ENCODE measurements at regions not wholly inside any gene's neighbourhood (a gene's known extent, or its start where the extent isn't known, plus 50 kb on each side); places are given as distances from the start of the nearest gene placed in this dataset.

DNA sequence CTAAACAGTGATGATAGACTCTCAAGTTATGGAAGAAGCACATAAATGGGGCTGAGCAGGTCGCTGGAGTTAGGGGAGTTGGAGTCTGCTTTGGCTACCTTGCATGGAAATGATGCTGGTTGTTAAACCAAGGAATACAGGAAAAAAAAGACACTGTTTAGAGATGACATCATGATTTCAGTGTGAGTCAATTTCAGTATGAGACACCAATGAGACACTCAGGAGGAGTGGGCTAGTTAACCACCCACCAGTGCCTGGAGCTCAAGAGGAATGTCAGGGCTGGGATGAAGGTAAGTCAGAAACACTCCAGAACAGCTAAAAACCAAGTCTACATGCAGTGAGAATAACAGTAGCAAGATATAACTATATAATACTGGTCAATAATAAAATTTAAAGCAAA is 303.6 kb downstream of the SOX11 start:
- TF ChIP-seq POLR2AphosphoS5 (IDR thresholded peaks at IDR 0.05; ENCODE audit: low read depth, low read length) (no peak), FOXP2 (optimal IDR thresholded peaks at IDR 0.05; ENCODE audit: borderline replicate concordance, extremely low read depth, extremely low read length, insufficient read depth) (no peak), SIN3A (IDR thresholded peaks at IDR 0.05; ENCODE audit: borderline replicate concordance, insufficient read depth, low read length) (no peak), TAF1 (IDR thresholded peaks at IDR 0.05; ENCODE audit: borderline replicate concordance, insufficient read depth, low read length) (no peak)
- TF ChIP-seq, protein P1, sequence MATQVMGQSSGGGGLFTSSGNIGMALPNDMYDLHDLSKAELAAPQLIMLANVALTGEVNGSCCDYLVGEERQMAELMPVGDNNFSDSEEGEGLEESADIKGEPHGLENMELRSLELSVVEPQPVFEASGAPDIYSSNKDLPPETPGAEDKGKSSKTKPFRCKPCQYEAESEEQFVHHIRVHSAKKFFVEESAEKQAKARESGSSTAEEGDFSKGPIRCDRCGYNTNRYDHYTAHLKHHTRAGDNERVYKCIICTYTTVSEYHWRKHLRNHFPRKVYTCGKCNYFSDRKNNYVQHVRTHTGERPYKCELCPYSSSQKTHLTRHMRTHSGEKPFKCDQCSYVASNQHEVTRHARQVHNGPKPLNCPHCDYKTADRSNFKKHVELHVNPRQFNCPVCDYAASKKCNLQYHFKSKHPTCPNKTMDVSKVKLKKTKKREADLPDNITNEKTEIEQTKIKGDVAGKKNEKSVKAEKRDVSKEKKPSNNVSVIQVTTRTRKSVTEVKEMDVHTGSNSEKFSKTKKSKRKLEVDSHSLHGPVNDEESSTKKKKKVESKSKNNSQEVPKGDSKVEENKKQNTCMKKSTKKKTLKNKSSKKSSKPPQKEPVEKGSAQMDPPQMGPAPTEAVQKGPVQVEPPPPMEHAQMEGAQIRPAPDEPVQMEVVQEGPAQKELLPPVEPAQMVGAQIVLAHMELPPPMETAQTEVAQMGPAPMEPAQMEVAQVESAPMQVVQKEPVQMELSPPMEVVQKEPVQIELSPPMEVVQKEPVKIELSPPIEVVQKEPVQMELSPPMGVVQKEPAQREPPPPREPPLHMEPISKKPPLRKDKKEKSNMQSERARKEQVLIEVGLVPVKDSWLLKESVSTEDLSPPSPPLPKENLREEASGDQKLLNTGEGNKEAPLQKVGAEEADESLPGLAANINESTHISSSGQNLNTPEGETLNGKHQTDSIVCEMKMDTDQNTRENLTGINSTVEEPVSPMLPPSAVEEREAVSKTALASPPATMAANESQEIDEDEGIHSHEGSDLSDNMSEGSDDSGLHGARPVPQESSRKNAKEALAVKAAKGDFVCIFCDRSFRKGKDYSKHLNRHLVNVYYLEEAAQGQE (IDR thresholded peaks at IDR 0.05; ENCODE audit: insufficient read depth in 1 of 2, low read depth in 2 of 2, low read length in 2 of 2), result no peak

Measured in PFSK-1 (cell line).